Spleen (tissue), 7 donors: ENCODE measurements at regions not wholly inside any gene's neighbourhood (a gene's known extent, or its start where the extent isn't known, plus 50 kb on each side); places are given as distances from the start of the nearest gene placed in this dataset.

Experiments
- CTCF ChIP-seq, 11 experiments: fragments of 200-600 bp in 7 of 11; fragments of 450-650 bp in 4 of 11; sonication (generic) in 4 of 11; IDR thresholded peaks in 8 of 11; conservative IDR thresholded peaks in 3 of 11; 1 replicate in 7 of 11; 2 replicates in 4 of 11; pipeline versions ENCODE4 v1.4.0 to v1.8.0; 2016 to 2021; ENCODE audit warnings: antibody characterized with exemption in 11 of 11, inconsistent platforms in 4 of 11, mild to moderate bottlenecking in 1 of 11
- POLR2A ChIP-seq, 3 donors: fragments of 450-650 bp; IDR thresholded peaks; one replicate each; pipeline ENCODE4 v1.5.1; 2017; ENCODE audit warnings: antibody characterized with exemption in 3 of 3, mild to moderate bottlenecking in 1 of 3
- POLR2AphosphoS5 ChIP-seq, 3 donors: sonication (generic); formaldehyde crosslinking; IDR thresholded peaks; one replicate each; pipeline ENCODE4 v1.5.1; 2017; ENCODE audit warnings: antibody characterized with exemption in 3 of 3
- donor health status: DM: no; HTN: no; CAD: no; lungs with moderate emphysema.
- donor health status: DM: no; HTN: no; CAD: no.
- donor health status: DM: no; HTN: no; CAD: no.

GRCh38 chr18:72935744-72936143, 68.0 kb upstream of the NETO1 start:
- no peak for TF ChIP-seq CTCF (IDR thresholded peaks at IDR 0.05 in 8 of 11, conservative IDR thresholded peaks at IDR 0.05 in 3 of 11)
- no peak for TF ChIP-seq POLR2A (IDR thresholded peaks at IDR 0.05)
- no peak for TF ChIP-seq POLR2AphosphoS5 (IDR thresholded peaks at IDR 0.05)
